ENCODE measurements at regions not wholly inside any gene's neighbourhood (a gene's known extent, or its start where the extent isn't known, plus 50 kb on each side); places are given as distances from the start of the nearest gene placed in this dataset.
"Not testable (repeated sequence)": the region's sequence is repeated elsewhere in the genome, so short reads cannot be mapped to it uniquely, and the experiment has no call there.

DNA sequence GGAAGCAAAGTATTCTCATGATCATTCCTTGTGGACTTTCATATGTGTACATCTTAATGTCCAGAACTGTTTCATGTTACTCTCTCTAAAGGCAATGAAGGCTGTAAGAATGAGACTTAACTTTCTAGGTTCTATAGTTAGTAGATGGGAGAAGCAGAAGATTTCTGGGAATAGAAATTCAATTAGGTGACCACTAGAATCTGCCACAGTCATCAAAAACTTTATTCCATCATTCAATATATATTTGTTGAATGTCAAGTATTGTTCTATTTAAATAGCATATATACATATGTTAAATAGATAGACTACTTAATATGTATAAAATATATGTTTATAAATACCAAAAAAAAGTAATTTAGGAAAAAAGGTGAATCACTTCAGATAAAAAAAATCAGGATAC lies 972.9 kb downstream of the SLC6A15 start:
- Histone ChIP-seq H3K27me3 (no peaks in the 10 kb centered on the region), H3K36me3 (replicated peaks in 1 of 2) (no peaks in the 10 kb centered on the region), H3K27ac (no peak overlapping the region), H3K9me3 (replicated peaks in 1 of 3) (no peaks in the 10 kb centered on the region), H3K4me3 (no peak overlapping the region), H3K4me1 (replicated peaks in 1 of 2) (no peaks in the 10 kb centered on the region)
- DNase-seq: no peak
- TF ChIP-seq POLR2A (IDR thresholded peaks at IDR 0.05): no peak
- intact Hi-C loops (cut with DNase I): no loop called here

DNA sequence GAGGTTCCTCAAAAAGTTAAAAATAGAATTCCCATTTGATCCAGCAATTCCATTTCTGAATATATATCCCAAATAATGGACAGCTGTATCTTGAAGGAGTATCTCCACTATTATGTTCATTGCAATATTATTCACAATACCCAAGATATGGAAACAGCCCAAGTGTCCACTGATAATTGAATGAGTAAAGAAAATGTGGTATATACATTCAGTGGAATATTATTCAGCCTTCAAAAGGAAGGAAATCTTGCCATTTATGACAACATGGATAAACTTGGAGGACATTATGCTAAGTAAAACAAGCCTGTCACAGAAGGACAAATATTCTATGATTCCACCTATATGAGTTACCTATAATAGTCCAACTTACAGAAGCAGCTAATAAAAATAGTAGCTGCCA lies 979.0 kb downstream of the SLC6A15 start:
- Histone ChIP-seq H3K4me3 (no peak overlapping the region), H3K27me3 (no peaks in the 10 kb centered on the region), H3K9me3 (replicated peaks in 1 of 3) (no peaks in the 10 kb centered on the region), H3K36me3 (replicated peaks in 1 of 2) (no peaks in the 10 kb centered on the region), H3K27ac (no peak overlapping the region), H3K4me1 (replicated peaks in 1 of 2) (no peaks in the 10 kb centered on the region)
- no peak for DNase-seq
- no peak for TF ChIP-seq POLR2A (IDR thresholded peaks at IDR 0.05)
- TF ChIP-seq, protein P1, sequence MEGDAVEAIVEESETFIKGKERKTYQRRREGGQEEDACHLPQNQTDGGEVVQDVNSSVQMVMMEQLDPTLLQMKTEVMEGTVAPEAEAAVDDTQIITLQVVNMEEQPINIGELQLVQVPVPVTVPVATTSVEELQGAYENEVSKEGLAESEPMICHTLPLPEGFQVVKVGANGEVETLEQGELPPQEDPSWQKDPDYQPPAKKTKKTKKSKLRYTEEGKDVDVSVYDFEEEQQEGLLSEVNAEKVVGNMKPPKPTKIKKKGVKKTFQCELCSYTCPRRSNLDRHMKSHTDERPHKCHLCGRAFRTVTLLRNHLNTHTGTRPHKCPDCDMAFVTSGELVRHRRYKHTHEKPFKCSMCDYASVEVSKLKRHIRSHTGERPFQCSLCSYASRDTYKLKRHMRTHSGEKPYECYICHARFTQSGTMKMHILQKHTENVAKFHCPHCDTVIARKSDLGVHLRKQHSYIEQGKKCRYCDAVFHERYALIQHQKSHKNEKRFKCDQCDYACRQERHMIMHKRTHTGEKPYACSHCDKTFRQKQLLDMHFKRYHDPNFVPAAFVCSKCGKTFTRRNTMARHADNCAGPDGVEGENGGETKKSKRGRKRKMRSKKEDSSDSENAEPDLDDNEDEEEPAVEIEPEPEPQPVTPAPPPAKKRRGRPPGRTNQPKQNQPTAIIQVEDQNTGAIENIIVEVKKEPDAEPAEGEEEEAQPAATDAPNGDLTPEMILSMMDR (IDR thresholded peaks at IDR 0.05): no peak
- intact Hi-C loops (cut with DNase I): no loop called here

DNA sequence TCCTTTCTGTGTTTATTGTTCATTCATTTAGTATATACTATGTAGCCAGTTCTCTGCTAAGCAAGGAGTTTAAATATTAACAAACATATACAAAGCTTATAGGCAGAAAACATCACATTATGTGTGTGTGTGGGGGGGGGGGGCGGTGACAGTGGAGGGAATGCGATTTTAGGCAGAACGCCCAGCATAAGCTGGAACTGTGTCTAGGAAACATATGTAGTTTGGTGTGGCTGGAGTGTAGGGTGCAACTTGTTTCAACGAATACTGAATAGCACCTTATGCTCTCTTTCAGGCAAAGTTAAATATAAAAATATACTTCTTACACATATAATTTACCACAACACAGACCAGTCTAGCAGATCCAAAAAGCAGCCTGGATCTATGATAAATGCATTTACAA lies 980.6 kb downstream of the SLC6A15 start:
- DNase-seq: no peak
- Histone ChIP-seq H3K27ac (no peak overlapping the region), H3K4me1 (replicated peaks in 1 of 2) (no peaks in the 10 kb centered on the region), H3K27me3 (no peaks in the 10 kb centered on the region), H3K4me3 (no peak overlapping the region), H3K36me3 (replicated peaks in 1 of 2) (no peaks in the 10 kb centered on the region), H3K9me3 (replicated peaks in 1 of 3) (no peaks in the 10 kb centered on the region)
- no peak for TF ChIP-seq POLR2A (IDR thresholded peaks at IDR 0.05)
- TF ChIP-seq, protein P1 (IDR thresholded peaks at IDR 0.05): no peak
- 81 to 82% (median 81%) methylated on average over 3 to 4 of the region's 4 CpGs for WGBS, 4 donors
- intact Hi-C loops (cut with DNase I): no loop called here

DNA sequence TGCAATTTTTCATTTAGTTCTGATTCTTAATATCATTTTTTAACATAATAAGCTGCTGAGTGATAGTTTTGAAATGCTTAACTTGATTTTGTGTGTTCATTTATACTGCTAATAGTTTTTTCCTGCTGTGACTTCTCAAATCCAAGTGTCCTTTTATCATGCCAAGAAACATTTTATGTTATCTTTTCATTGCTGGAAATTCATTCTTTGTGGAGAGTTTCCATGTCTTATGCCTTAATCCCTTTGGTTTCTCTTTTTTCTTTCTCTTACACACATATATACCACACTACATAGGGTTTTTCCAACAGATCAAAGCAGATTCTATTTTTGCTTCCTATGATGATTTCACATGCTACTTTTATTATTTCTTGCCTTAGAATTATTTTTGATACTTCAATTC lies 981.1 kb downstream of the SLC6A15 start:
- H3K36me3 ChIP-seq (replicated peaks in 1 of 2): no peaks in the 10 kb centered on the region
- H3K4me3 ChIP-seq: no peak overlapping the region
- no peak overlapping the region for H3K27ac ChIP-seq
- no peak for DNase-seq
- intact Hi-C loops (cut with DNase I): no loop called here
- H3K9me3 ChIP-seq (replicated peaks in 1 of 3): no peaks in the 10 kb centered on the region
- TF ChIP-seq POLR2A (IDR thresholded peaks at IDR 0.05): no peak
- TF ChIP-seq, protein P1 (IDR thresholded peaks at IDR 0.05): no peak
- H3K4me1 ChIP-seq (replicated peaks in 1 of 2): no peaks in the 10 kb centered on the region
- H3K27me3 ChIP-seq: no peaks in the 10 kb centered on the region

DNA sequence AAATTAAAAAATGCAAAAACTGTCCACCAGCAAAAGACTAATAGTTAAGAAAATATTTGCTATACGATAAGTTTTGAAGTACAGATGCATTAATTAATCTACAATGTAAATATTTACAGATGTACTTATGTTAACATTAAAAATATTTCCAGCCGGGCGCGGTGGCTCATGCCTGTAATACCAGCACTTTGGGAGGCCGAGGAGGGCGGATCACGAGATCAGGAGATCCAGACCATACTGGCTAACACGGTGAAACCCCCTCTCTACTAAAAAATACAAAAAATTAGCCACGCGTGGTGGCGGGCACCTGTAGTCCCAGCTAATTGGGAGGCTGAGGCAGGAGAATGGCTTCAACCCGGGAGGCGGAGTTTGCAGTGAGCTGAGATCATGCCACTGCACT lies 982.8 kb downstream of the SLC6A15 start:
- H3K9me3 ChIP-seq (replicated peaks in 1 of 3); H3K36me3 ChIP-seq (replicated peaks in 1 of 2); H3K4me3 ChIP-seq; H3K27ac ChIP-seq; H3K4me1 ChIP-seq (replicated peaks in 1 of 2); DNase-seq; H3K27me3 ChIP-seq; intact Hi-C loops (cut with DNase I): not testable (repeated sequence)
- WGBS, 4 donors: 86 to 89% (median 87%) methylated on average over 13 of the region's 13 CpGs

All from adrenal gland (tissue), 9 donors.